IMR-90 (cell line): ENCODE measurements at regions not wholly inside any gene's neighbourhood (a gene's known extent, or its start where the extent isn't known, plus 50 kb on each side); places are given as distances from the start of the nearest gene placed in this dataset.

Experiments
- ATAC-seq: fragments of 200-7000 bp; cut with Tn5 transposase; 2 replicates; pipeline ENCODE4 v1.9.1; 2020; ENCODE audit warnings: low read depth, mild to moderate bottlenecking, moderate library complexity
- BruUV-seq: library from RNA; stranded (reverse); fragments of 400-500 nt; replicated peaks from 2 replicates; lab custom pipeline; 2021; lab: Mats Ljungman, UMichigan
- CTCF ChIA-PET: fragments of 300-600 bp; formaldehyde crosslinking; extraction: SDS; loops from one replicate; lab custom pipeline; 2021; ENCODE audit warnings: antibody characterized with exemption; lab: Yijun Ruan, JAX
- POLR2A ChIA-PET: fragments of 300-600 bp; sonication (Branson Sonifier 250); formaldehyde crosslinking; loops from one replicate; lab custom pipeline; 2022; ENCODE audit warnings: antibody characterized with exemption; ENCODE audit not compliant: unreplicated experiment; lab: Charles Lee
- DNase-seq: peaks from one replicate; pipeline ENCODE4 v3.0.0; 2013
- H2AFZ ChIP-seq: replicated peaks from 2 replicates; pipeline ENCODE3; 2013; ENCODE audit warnings: low read length, mild to moderate bottlenecking; ENCODE audit not compliant: poor library complexity
- H2AK5ac ChIP-seq: 2 replicates; pipeline ENCODE4 v1.6.1; 2013; ENCODE audit warnings: low read depth, low read length, inconsistent platforms
- H2AK9ac ChIP-seq: replicated peaks from 2 replicates; pipeline ENCODE3; 2013; ENCODE audit warnings: mild to moderate bottlenecking, low read depth, low read length, moderate library complexity; ENCODE audit not compliant: poor library complexity
- H2BK120ac ChIP-seq: 2 replicates; pipeline ENCODE4 v1.6.1; 2013; ENCODE audit warnings: low read depth, low read length, inconsistent platforms
- H2BK15ac ChIP-seq: 3 replicates; pipeline ENCODE4 v1.6.1; 2013; ENCODE audit warnings: low read depth, low read length, inconsistent platforms
- H2BK20ac ChIP-seq: 2 replicates; pipeline ENCODE4 v1.6.1; 2013; ENCODE audit warnings: low read depth, mild to moderate bottlenecking, inconsistent platforms, low read length, moderate library complexity
- H2BK5ac ChIP-seq: 2 replicates; pipeline ENCODE4 v1.6.1; 2013; ENCODE audit warnings: mild to moderate bottlenecking, low read depth, low read length, inconsistent platforms; ENCODE audit not compliant: poor library complexity, severe bottlenecking
- H3K14ac ChIP-seq: replicated peaks from 2 replicates; pipeline ENCODE4 v1.6.1; 2013; ENCODE audit warnings: low read depth, low read length, inconsistent platforms
- H3K18ac ChIP-seq: 2 replicates; pipeline ENCODE4 v1.6.1; 2013; ENCODE audit warnings: low read depth, low read length, control low read depth
- H3K23ac ChIP-seq: 2 replicates; pipeline ENCODE4 v1.6.1; 2013; ENCODE audit warnings: low read depth, low read length, inconsistent platforms
- H3K27ac ChIP-seq: 2 replicates; pipeline ENCODE4 v1.5.1; 2013; ENCODE audit warnings: mild to moderate bottlenecking, control low read depth, low read length; ENCODE audit not compliant: insufficient read depth
- H3K27me3 ChIP-seq: 2 replicates; pipeline ENCODE4 v1.6.1; 2013; ENCODE audit warnings: low read length; ENCODE audit not compliant: control insufficient read depth, insufficient read depth
- H3K36me3 ChIP-seq: 2 replicates; pipeline ENCODE4 v1.6.1; 2013; ENCODE audit warnings: low read length, mixed read lengths; ENCODE audit not compliant: control insufficient read depth, insufficient read depth
- H3K4ac ChIP-seq: 2 replicates; pipeline ENCODE4 v1.6.1; 2013; ENCODE audit warnings: low read depth, low read length, inconsistent platforms
- H3K4me1 ChIP-seq: 2 replicates; pipeline ENCODE4 v1.6.1; 2013; ENCODE audit warnings: low read length, mixed read lengths; ENCODE audit not compliant: control insufficient read depth, insufficient read depth
- H3K4me2 ChIP-seq: 2 replicates; pipeline ENCODE4 v1.6.1; 2013; ENCODE audit warnings: low read depth, mild to moderate bottlenecking, control low read depth, low read length, moderate library complexity
- H3K4me3 ChIP-seq: 2 replicates; pipeline ENCODE4 v1.5.1; 2013; ENCODE audit warnings: low read depth, mild to moderate bottlenecking, control low read depth, low read length, moderate library complexity; ENCODE audit not compliant: insufficient read depth
- H3K56ac ChIP-seq: 2 replicates; pipeline ENCODE4 v1.6.1; 2013; ENCODE audit warnings: low read length, inconsistent platforms; ENCODE audit not compliant: insufficient read depth; ENCODE audit errors: extremely low read depth
- H3K79me1 ChIP-seq, 2 experiments: 2 replicates each; pipeline ENCODE4 v1.6.1; 2013; ENCODE audit warnings: low read length in 2 of 2, inconsistent platforms in 1 of 2, low read depth in 1 of 2
- H3K9ac ChIP-seq: 2 replicates; pipeline ENCODE4 v1.6.1; 2013; ENCODE audit warnings: low read depth, low read length, control low read depth
- H3K9me1 ChIP-seq: 2 replicates; pipeline ENCODE4 v1.6.1; 2013; ENCODE audit warnings: low read length, inconsistent platforms; ENCODE audit not compliant: insufficient read depth
- H3K9me3 ChIP-seq: 2 replicates; pipeline ENCODE4 v1.6.1; 2013; ENCODE audit warnings: low read length; ENCODE audit not compliant: control insufficient read depth, insufficient read depth
- H4K20me1 ChIP-seq: 2 replicates; pipeline ENCODE4 v1.6.1; 2013; ENCODE audit warnings: low read length, inconsistent platforms; ENCODE audit not compliant: insufficient read depth
- H4K5ac ChIP-seq: 2 replicates; pipeline ENCODE4 v1.6.1; 2013; ENCODE audit warnings: mild to moderate bottlenecking, low read depth, low read length, control low read depth
- H4K8ac ChIP-seq, 2 experiments: 2 replicates each; pipeline ENCODE4 v1.6.1; 2013; ENCODE audit warnings: low read depth in 2 of 2, low read length in 2 of 2, control low read depth in 1 of 2, inconsistent platforms in 1 of 2
- H4K91ac ChIP-seq: 2 replicates; pipeline ENCODE4 v1.6.1; 2013; ENCODE audit warnings: low read depth, low read length, inconsistent platforms; ENCODE audit not compliant: insufficient read depth
- BHLHE40 ChIP-seq: fragments of 150-350 bp; IDR thresholded peaks from 2 replicates; pipeline ENCODE4 v1.6.1; 2016; ENCODE audit warnings: mild to moderate bottlenecking, low read depth, low read length
- CEBPB ChIP-seq: IDR thresholded peaks from 2 replicates; pipeline ENCODE4 v1.6.1; 2012; ENCODE audit warnings: low read depth, low read length, improper control_type of control experiment
- CHD1 ChIP-seq: IDR thresholded peaks from 2 replicates; pipeline ENCODE4 v1.6.1; 2012; ENCODE audit warnings: low read depth, low read length, improper control_type of control experiment
- FOS ChIP-seq: fragments of 150-350 bp; IDR thresholded peaks from 2 replicates; pipeline ENCODE4 v1.6.1; 2016; ENCODE audit warnings: low read depth, low read length
- MAZ ChIP-seq: IDR thresholded peaks from 2 replicates; pipeline ENCODE4 v1.6.1; 2012; ENCODE audit warnings: low read depth, mild to moderate bottlenecking, low read length, improper control_type of control experiment, moderate library complexity, borderline replicate concordance
- MXI1 ChIP-seq: IDR thresholded peaks from 2 replicates; pipeline ENCODE4 v1.6.1; 2012; ENCODE audit warnings: low read depth, mild to moderate bottlenecking, low read length, moderate library complexity, borderline replicate concordance
- NFE2L2 ChIP-seq: fragments of 150-350 bp; IDR thresholded peaks from 2 replicates; pipeline ENCODE4 v1.6.1; 2016; ENCODE audit warnings: low read depth, mild to moderate bottlenecking, low read length
- RFX5 ChIP-seq: IDR thresholded peaks from 2 replicates; pipeline ENCODE4 v1.8.0; 2012; ENCODE audit warnings: low read depth, mild to moderate bottlenecking, low read length, moderate library complexity
- SMC3 ChIP-seq: fragments of 150-350 bp; IDR thresholded peaks from 2 replicates; pipeline ENCODE4 v1.6.1; 2016; ENCODE audit warnings: low read depth, mild to moderate bottlenecking, antibody characterized with exemption, low read length, moderate library complexity
- WGBS, 2 experiments: methylation state at CpG; one replicate each; pipeline versions ENCODE4 v1.1.5 to v1.1.7; 2013; ENCODE audit warnings: missing lambda C conversion rate in 2 of 2; ENCODE audit not compliant: insufficient read length in 1 of 2; ENCODE audit errors: extremely low coverage in 2 of 2; 5-methylcytosine and 5-hydroxymethylcytosine counted together
- dilution Hi-C: fragments of 300-500 bp; cut with HindIII; formaldehyde crosslinking; loops from one replicate; pipeline ENCODE4 v1.14.3; 2018; ENCODE audit warnings: low sequenced_read_pairs; ENCODE audit not compliant: unreplicated experiment
- in situ Hi-C: fragments of 300-500 bp; cut with MboI; formaldehyde crosslinking; loops from 3 replicates; pipeline ENCODE4 v1.14.3; 2019; ENCODE audit warnings: low sequenced_read_pairs, inconsistent platforms, mixed read lengths
- intact Hi-C: fragments of 100-400 bp; cut with micrococcal nuclease; formaldehyde crosslinking; loops from 2 replicates; pipeline ENCODE4 v1.10.0; 2022
- TF ChIP-seq, protein P1 (sequence below): fragments of 150-350 bp; IDR thresholded peaks from 2 replicates; pipeline ENCODE4 v1.6.1; 2017; ENCODE audit warnings: mild to moderate bottlenecking, antibody characterized with exemption, low read length, low read depth

DNA sequence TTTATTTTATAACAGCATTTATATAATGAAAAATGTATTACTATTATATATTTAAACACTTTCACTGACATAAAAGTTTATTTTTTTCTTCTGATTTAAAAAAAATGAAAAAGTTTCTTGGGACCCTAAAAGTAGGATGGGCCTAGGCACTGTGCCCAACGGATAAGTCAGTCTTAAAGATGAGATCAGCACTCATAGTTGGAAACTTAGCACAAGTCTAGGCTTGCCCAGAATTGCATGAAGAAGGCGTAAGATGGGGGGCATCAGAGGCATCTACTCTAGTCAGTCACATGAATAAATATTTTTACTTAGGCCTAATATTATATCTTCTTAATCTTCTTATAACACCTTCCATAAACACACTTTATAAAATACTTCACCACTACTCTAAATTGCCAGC lies 306.7 kb upstream of the GRID2 start:
- Histone ChIP-seq H2BK120ac (no peak overlapping the region), H3K79me1 (no peaks in the 10 kb centered on the region), H3K9ac (no peak overlapping the region), H4K8ac (no peak overlapping the region), H3K36me3 (no peaks in the 10 kb centered on the region), H3K4me3 (no peak overlapping the region), H3K27ac (no peak overlapping the region), H4K91ac (no peak overlapping the region), H2AFZ (no peak overlapping the region), H2BK20ac (no peak overlapping the region), H3K4ac (no peak overlapping the region), H4K5ac (no peak overlapping the region), H3K56ac (no peak overlapping the region), H4K20me1 (no peaks in the 10 kb centered on the region), H3K23ac (no peak overlapping the region), H3K14ac (no peak overlapping the region), H3K18ac (no peak overlapping the region), H2BK15ac (no peak overlapping the region), H2AK5ac (no peak overlapping the region), H3K4me1 (no peaks in the 10 kb centered on the region), H3K27me3 (no peaks in the 10 kb centered on the region), H3K9me1 (no peaks in the 10 kb centered on the region), H3K4me2 (no peak overlapping the region), H2AK9ac (no peak overlapping the region), H2BK5ac (no peak overlapping the region), H3K9me3 (no peaks in the 10 kb centered on the region)
- intact Hi-C loops: no loop called here
- POLR2A ChIA-PET: no interaction called here
- CTCF ChIA-PET: no interaction called here
- in situ Hi-C loops: no loop called here
- dilution Hi-C loops: no loop called here
- no peak for TF ChIP-seq FOS
- TF ChIP-seq, protein P1, sequence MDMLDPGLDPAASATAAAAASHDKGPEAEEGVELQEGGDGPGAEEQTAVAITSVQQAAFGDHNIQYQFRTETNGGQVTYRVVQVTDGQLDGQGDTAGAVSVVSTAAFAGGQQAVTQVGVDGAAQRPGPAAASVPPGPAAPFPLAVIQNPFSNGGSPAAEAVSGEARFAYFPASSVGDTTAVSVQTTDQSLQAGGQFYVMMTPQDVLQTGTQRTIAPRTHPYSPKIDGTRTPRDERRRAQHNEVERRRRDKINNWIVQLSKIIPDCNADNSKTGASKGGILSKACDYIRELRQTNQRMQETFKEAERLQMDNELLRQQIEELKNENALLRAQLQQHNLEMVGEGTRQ: no peak
- no peak for TF ChIP-seq BHLHE40
- no peak for TF ChIP-seq NFE2L2
- no peak for TF ChIP-seq SMC3
- TF ChIP-seq MAZ: no peak
- no peak for TF ChIP-seq CEBPB
- no peak for TF ChIP-seq CHD1
- no peak for TF ChIP-seq MXI1
- TF ChIP-seq RFX5: no peak
- 0% methylated on average over 1 of the region's 2 CpGs; no CpG with 5 or more reads in 1 of the 2 experiments for WGBS, 2 experiments
- ATAC-seq: no peak
- BruUV-seq: no TSS peak
- DNase-seq: no peak
